Osteocyte (in vitro differentiated cells): ENCODE measurements at regions not wholly inside any gene's neighbourhood (a gene's known extent, or its start where the extent isn't known, plus 50 kb on each side); places are given as distances from the start of the nearest gene placed in this dataset.

Experiments used
- DNase-seq: peaks from one replicate; pipeline ENCODE4 v3.0.0; 2021; ENCODE audit warnings: mixed read lengths; ENCODE audit not compliant: unreplicated experiment; ENCODE audit errors: extremely low spot score
- H3K27ac Mint-ChIP-seq: one replicate; pipeline ENCODE4 v1.8.0; 2021; ENCODE audit warnings: mild to moderate bottlenecking, mixed read lengths; ENCODE audit not compliant: unreplicated experiment
- H3K27me3 Mint-ChIP-seq: one replicate; pipeline ENCODE4 v1.8.0; 2021; ENCODE audit warnings: mixed read lengths; ENCODE audit not compliant: unreplicated experiment
- H3K36me3 Mint-ChIP-seq: one replicate; pipeline ENCODE4 v1.8.0; 2021; ENCODE audit warnings: mixed read lengths; ENCODE audit not compliant: unreplicated experiment
- H3K4me1 Mint-ChIP-seq: one replicate; pipeline ENCODE4 v1.8.0; 2021; ENCODE audit warnings: mixed read lengths; ENCODE audit not compliant: unreplicated experiment
- H3K4me3 Mint-ChIP-seq: one replicate; pipeline ENCODE4 v1.8.0; 2021; ENCODE audit warnings: mild to moderate bottlenecking, moderate library complexity, mixed read lengths; ENCODE audit not compliant: unreplicated experiment
- H3K9me3 Mint-ChIP-seq: one replicate; pipeline ENCODE4 v1.8.0; 2021; ENCODE audit warnings: mixed read lengths; ENCODE audit not compliant: unreplicated experiment
- CTCF ChIP-seq: fragments of 200-600 bp; sonication (generic); IDR thresholded peaks from 2 replicates; pipeline ENCODE4 v1.5.0; 2021; ENCODE audit warnings: antibody characterized with exemption, mild to moderate bottlenecking, moderate library complexity

GRCh38 chr11:70601861-70602538 is 203.7 kb downstream of the CTTN start:
- Mint-ChIP-seq H3K9me3 (no peaks in the 10 kb centered on the region), H3K4me3 (no peak overlapping the region), H3K27me3 (peaks cover 12% of the 10 kb centered on the region), H3K4me1 (no peaks in the 10 kb centered on the region), H3K27ac (no peak overlapping the region), H3K36me3 (no peaks in the 10 kb centered on the region)
- no peak for DNase-seq
- no peak for TF ChIP-seq CTCF

GRCh38 chr11:70603114-70603755 is 204.9 kb downstream of the CTTN start:
- no peak overlapping the region for H3K4me3 Mint-ChIP-seq

GRCh38 chr11:70603756-70604211 is 205.5 kb downstream of the CTTN start:
- H3K4me1 Mint-ChIP-seq, result no peaks in the 10 kb centered on the region
- no peaks in the 10 kb centered on the region for H3K9me3 Mint-ChIP-seq
- no peak overlapping the region for H3K27ac Mint-ChIP-seq
- DNase-seq, result no peak
- no peak overlapping the region for H3K4me3 Mint-ChIP-seq
- H3K36me3 Mint-ChIP-seq, result no peaks in the 10 kb centered on the region
- H3K27me3 Mint-ChIP-seq, result peaks cover 8% of the 10 kb centered on the region
- no peak for TF ChIP-seq CTCF

More at GRCh38 chr11:70603114-70603755, 204.9 kb downstream of the CTTN start:
- Mint-ChIP-seq H3K4me1 (no peaks in the 10 kb centered on the region), H3K27me3 (peaks cover 9% of the 10 kb centered on the region), H3K27ac (no peak overlapping the region), H3K9me3 (no peaks in the 10 kb centered on the region), H3K36me3 (no peaks in the 10 kb centered on the region)
- no peak for DNase-seq
- TF ChIP-seq CTCF, result no peak

GRCh38 chr11:70604221-70604620 is 205.9 kb downstream of the CTTN start:
- Mint-ChIP-seq H3K36me3 (no peaks in the 10 kb centered on the region), H3K4me3 (no peak overlapping the region), H3K27ac (no peak overlapping the region)

More at GRCh38 chr11:70604221-70604620, 205.9 kb downstream of the CTTN start:
- H3K9me3 Mint-ChIP-seq, result no peaks in the 10 kb centered on the region
- peaks cover 12% of the 10 kb centered on the region for H3K27me3 Mint-ChIP-seq
- TF ChIP-seq CTCF, result no peak
- no peaks in the 10 kb centered on the region for H3K4me1 Mint-ChIP-seq
- no peak for DNase-seq
